Gastrocnemius medialis (tissue), 4 donors: ENCODE measurements at regions not wholly inside any gene's neighbourhood (a gene's known extent, or its start where the extent isn't known, plus 50 kb on each side); places are given as distances from the start of the nearest gene placed in this dataset.

Source experiments
- POLR2A ChIP-seq, 2 donors: fragments of 450-650 bp; IDR thresholded peaks; one replicate each; pipeline ENCODE4 v1.6.1; 2017; ENCODE audit warnings: antibody characterized with exemption in 2 of 2, mild to moderate bottlenecking in 2 of 2, moderate library complexity in 2 of 2
- TF ChIP-seq, protein P1 (sequence below), 5 experiments: fragments of 450-650 bp in 3 of 5; fragments of 200-600 bp in 2 of 5; sonication (generic) in 2 of 5; IDR thresholded peaks in 4 of 5; conservative IDR thresholded peaks in 1 of 5; 1 replicate in 4 of 5; 2 replicates in 1 of 5; pipeline ENCODE4 v1.5.1; 2016 to 2019; ENCODE audit warnings: antibody characterized with exemption in 5 of 5, mild to moderate bottlenecking in 3 of 5, moderate library complexity in 3 of 5

DNA sequence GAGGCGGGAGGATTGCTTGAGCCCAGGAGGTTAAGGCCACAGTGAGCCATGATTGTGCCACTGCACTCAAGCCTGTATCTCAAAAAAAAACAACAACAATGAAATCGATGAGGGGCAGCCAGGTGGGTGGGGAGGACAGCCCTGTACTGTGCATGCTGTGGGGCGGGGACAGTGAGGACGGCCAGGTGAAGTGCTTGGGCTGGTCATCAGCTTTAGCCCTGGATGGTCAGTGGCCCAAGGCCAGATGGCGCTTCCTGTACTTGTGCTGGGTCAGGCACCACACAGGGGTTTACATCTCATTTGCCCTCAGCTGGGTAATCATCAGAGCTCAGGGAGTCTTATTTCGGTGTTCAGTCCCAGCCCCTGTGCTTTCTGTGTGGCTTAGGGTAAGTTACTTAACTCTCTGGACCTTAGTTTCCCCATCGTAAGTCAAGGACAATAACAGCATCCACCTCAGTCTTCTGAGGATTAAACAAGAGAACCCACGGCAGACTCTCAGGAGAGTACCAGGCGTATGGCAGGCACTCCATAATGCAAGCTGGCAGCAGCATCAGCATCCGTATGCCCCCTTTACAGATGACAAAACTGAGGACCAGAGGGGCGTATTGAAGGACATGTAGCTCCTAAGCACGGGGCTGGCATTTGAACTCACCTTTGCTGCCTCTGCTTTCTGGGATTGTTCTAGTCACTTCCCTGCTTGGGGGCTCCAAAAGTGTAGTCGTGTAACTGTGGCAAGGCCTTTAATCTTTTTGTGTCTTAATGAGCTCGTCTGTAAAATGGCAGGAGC, 71.9 kb downstream of the SLC25A47 start:
- no peak for TF ChIP-seq POLR2A (IDR thresholded peaks at IDR 0.05)
- TF ChIP-seq, protein P1, sequence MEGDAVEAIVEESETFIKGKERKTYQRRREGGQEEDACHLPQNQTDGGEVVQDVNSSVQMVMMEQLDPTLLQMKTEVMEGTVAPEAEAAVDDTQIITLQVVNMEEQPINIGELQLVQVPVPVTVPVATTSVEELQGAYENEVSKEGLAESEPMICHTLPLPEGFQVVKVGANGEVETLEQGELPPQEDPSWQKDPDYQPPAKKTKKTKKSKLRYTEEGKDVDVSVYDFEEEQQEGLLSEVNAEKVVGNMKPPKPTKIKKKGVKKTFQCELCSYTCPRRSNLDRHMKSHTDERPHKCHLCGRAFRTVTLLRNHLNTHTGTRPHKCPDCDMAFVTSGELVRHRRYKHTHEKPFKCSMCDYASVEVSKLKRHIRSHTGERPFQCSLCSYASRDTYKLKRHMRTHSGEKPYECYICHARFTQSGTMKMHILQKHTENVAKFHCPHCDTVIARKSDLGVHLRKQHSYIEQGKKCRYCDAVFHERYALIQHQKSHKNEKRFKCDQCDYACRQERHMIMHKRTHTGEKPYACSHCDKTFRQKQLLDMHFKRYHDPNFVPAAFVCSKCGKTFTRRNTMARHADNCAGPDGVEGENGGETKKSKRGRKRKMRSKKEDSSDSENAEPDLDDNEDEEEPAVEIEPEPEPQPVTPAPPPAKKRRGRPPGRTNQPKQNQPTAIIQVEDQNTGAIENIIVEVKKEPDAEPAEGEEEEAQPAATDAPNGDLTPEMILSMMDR (IDR thresholded peaks at IDR 0.05 in 4 of 5, conservative IDR thresholded peaks at IDR 0.05 in 1 of 5): no peak
